ENCODE measurements at regions not wholly inside any gene's neighbourhood (a gene's known extent, or its start where the extent isn't known, plus 50 kb on each side); places are given as distances from the start of the nearest gene placed in this dataset.

DNA sequence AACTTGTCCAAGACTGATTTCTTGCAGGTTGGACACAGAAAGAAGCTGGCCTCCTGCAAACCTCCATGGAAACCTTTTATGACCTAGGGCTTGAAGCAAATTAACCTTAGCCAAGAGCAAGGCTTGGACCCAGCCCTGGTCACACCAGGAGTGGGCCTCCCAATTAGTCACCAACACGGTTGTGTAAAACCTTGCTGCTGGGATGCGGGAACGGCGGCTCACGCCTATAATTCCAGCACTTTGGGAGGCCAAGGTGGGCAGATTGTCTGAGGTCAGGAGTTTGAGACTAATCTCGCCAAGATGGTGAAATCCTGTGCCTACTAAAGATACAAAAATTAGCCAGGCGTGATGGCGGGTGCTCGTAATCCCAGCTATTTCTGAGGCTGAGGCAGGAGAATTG is 419.9 kb downstream of the AASDHPPT start:
- TF ChIP-seq, protein P1, sequence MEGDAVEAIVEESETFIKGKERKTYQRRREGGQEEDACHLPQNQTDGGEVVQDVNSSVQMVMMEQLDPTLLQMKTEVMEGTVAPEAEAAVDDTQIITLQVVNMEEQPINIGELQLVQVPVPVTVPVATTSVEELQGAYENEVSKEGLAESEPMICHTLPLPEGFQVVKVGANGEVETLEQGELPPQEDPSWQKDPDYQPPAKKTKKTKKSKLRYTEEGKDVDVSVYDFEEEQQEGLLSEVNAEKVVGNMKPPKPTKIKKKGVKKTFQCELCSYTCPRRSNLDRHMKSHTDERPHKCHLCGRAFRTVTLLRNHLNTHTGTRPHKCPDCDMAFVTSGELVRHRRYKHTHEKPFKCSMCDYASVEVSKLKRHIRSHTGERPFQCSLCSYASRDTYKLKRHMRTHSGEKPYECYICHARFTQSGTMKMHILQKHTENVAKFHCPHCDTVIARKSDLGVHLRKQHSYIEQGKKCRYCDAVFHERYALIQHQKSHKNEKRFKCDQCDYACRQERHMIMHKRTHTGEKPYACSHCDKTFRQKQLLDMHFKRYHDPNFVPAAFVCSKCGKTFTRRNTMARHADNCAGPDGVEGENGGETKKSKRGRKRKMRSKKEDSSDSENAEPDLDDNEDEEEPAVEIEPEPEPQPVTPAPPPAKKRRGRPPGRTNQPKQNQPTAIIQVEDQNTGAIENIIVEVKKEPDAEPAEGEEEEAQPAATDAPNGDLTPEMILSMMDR (IDR thresholded peaks at IDR 0.05 in 4 of 5, conservative IDR thresholded peaks at IDR 0.05 in 1 of 5): no peak
- TF ChIP-seq POLR2A (IDR thresholded peaks at IDR 0.05): no peak
